ENCODE measurements at regions not wholly inside any gene's neighbourhood (a gene's known extent, or its start where the extent isn't known, plus 50 kb on each side); places are given as distances from the start of the nearest gene placed in this dataset.

DNA sequence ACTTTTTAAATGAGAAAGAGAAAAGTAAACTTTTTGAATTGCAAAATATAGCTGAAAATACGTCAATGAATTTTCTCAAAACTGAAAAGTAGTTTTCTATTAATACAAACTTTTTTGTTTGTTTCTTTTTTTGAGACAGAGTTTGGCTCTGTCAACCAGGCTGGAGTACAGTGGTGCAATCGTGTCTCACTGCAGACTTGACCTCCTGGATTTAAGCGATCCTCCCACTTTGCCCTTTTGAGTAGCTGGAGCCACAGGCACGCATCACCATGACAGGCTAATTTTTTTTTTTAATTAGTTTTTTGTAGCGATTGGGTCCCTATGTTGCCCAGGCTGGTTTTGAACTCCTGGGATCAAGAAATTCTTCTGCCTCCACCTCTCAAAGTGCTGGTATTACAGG lies 610.4 kb downstream of the ELAVL2 start:
- no peak for DNase-seq

DNA sequence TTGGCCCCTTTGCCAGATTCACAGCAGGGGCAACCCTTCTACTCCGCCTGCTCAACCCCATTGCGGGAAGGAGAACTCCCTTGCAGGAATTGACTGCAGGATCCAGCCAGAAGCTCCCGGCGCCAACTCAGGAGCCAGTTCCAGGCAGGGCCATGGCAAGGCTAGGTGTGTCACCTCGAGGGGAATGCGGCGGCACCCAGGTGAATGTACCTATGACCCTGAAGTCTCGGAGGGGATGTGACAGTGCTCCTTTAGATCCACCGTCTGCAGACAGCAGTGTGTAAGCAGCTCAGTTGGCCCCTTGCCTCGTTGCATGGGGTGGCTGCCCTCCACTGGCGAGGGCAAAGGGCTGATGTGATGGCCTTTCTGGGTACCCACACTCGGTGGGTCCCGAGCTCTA lies 606.6 kb downstream of the ELAVL2 start:
- no peak for DNase-seq

DNA sequence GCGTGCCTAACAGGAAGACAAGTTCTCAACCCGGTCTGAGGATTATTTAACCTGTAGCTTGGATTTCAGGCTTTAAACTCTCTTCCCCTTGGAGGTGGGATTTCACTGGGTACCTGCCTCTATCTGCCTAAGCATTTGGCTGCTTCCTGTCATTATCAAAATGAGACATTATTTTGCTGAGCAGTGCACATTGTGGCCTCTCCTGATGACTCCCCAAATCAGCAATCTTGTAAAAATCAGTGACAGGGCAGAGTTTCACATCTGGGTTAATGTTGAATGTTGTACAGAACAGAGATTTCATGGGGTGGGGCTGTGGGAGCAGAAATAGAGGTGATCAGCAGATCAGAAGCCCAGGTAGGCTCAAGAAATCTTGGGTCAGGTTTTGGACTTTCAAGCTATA lies 605.9 kb downstream of the ELAVL2 start:
- no peak for DNase-seq

DNA sequence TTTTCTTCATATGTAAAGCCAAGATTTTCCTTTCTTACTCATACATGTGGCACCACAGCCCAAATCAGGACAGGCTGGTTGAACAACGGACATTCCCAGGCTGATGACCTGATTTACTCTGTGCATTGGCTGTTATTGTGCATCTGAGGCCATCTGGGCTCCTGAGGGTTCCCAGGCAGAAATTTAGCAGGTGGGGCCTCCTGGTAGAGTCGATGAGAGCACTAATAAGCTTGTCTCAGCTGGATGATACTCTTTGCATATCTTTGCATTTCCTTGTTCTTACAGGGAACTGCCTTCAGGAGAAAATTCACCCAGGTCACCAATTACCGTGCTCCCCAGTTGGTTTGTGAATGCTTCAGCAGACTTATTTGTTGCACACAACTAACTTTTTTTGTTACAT lies 605.1 kb downstream of the ELAVL2 start:
- no peak for DNase-seq

DNA sequence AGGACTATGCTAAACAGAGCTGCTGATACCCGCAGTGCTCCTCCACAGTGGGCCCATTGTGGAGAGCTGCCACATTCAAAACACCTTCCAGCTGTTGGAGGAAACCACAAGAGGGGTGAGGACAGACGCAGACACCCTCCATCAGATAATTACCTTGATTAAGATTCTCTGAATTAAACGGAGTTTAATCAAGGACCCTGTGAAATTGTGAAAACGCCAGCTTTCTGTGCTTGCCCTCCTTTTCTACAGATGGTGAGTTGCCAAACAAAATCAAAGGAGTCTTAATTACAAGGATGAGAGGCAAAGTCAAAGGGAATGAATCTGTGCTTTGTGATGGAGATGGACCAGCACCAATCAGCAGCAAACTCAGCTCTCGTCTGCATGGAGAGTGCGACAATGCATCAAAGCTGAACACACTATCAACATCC lies 596.1 kb downstream of the ELAVL2 start:
- DNase-seq, result no peak

DNA sequence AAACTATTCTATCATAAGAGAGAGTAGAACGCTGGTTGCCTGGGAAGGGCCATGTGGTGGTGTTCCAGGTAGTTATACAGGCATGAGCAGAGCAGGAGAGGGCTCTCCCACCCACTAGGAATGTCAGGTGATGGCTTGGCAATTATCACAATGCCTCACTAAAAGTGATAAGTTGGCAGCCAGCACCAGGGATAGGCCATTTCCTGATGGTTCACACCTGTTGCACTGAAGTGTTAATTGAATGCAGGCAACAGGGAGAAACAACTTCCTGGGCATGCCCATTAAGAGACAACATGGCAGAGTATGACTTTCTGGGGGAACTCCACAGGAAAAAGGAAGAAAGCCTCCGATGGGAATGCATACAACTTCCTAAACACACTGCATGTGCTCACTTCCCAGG lies 593.2 kb downstream of the ELAVL2 start:
- DNase-seq, result no peak

DNA sequence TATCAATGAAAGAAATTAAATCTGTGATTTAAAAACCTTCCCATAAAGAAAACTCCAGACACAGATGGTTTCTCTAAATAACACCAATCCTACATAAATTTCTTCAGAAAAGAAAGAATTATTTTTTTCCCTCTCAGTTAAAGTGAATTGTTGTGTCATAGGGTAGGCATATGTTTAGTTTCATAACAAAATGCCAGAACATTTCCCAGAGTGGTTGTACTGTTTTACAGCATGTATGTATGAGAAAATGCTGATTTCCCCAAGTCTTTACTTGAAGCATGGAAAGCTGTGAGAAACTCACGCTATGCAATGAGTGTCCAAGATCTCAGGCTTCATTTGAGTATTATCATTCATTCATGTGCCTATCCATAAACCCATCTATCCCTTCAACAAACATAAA lies 582.5 kb downstream of the ELAVL2 start:
- DNase-seq, result no peak

DNA sequence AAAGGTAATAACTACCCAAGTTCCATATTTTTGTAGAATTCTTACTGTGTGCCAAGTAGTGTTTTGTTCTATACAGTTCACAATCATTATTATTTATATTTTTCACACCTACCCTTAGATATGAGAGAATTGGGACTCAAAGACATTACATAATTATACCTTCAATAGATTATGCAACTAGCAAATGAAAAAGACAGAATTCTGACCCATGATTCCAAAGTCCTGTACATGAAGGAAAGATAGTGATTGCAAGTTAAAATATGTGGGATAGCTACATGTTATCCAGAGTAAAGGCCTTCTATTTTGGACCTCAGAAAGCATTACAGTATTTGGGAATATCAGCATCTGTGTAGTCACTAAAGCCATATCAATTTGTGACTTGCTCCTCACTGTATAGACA lies 581.0 kb downstream of the ELAVL2 start:
- DNase-seq, result no peak

DNA sequence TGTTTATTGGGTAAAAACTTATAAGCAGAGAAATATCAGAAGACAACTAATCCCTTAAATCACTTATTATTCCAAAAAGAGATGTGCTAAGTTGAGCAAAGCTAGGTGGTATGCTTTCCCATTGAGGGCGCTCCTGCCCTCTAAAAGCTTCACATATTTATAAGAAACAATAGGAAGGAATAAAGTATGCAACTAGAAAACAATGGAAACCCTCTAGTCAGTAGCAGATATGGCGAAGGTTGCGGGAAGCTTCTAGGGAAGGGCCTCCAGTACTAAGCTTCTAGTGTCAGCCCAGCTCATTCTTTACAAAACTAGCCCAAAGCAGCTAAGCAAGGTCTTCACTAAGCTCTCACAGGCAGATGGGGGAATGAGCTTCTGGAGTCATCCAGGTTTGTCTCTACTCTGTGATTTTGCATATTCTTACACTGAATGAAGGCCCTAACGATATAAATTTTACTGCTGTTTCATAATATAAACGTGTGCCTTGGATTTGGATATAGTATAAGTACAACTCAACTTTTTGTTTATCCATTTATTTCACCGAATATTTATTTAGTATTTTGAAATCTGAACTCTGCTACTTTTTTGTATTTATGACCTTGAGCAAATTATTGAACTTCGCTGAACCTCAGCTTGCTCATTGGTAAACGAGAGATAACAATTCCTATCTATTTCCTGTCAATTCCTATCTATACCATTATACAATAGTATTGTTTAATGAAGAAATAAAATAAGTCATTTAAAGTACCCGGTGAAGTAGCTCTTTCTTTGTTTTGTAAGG lies 571.4 kb downstream of the ELAVL2 start:
- no peak for DNase-seq

DNA sequence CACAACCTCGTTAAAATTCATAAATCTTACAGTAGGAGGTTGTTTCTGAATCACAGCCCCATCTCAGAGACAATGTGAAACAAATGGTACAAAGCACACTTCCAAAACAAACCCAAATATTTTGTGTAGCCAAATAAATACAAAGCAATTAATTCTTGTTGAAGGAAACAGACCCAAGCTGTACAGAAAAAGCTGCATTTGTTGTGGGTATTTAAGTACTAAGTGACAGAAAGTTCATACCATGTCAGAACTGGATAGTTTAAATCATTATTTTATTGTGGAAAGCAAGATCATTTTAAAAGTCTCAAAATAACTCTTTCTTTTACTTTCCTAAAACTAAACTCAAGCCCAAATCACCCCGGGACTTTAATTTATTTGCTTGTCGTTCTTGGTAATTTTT lies 570.7 kb downstream of the ELAVL2 start:
- DNase-seq, result no peak

DNA sequence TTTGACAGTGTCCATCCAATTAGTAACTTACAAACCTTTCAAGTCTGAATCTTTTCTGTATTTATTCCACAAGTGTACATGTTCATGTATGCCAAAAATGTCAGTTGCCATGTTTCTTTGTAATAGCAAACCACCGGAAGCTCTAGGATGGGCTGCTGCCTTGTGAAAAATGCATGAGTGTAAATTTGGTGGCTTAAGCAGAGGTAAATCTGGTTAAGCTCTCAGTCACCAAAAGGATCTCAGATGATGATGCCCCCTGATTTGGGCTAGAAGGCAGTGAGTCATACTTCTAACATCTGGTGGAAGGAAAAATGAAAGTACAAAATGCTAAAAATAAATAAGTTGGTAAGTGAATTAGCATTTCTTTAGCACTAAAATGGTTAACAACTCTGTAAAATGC lies 567.5 kb downstream of the ELAVL2 start:
- DNase-seq, result no peak

DNA sequence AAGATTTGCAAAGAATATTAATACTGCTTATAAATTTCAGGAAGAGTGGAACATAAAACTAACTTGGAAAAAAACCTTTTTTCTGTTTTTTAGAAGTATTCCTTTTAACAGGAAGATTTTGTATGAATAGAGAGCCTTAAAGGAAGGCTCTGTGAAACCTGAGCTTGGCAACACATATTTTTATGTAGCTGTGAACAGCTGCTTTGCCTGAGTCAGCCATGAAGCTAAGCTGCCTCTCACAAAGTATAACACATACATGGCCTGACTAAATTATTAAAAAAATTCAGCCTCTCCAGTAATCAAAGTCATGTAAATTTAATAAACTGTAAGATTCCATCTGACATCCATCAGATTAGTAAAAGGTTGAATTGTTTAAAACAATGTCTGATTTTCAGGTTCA lies 547.5 kb downstream of the ELAVL2 start:
- DNase-seq, result no peak

DNA sequence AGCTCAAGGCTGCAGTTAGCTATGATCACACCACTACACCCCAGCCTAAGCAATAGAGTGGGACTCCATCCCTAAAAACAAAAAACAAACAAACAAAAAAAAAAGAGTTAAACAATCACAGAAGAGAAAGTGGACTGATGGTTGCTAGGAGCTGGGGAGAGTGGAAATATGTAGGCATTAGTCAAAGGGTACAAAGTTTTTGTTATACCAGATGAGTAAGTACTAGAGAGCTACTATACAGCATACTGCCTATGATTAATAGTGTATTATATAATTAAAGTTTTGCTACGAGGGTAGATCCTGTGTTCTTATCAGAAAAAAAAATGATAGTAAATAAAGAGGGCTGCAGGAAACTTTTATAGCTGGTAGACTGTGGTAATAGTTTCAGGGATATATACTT lies 538.6 kb downstream of the ELAVL2 start:
- no peak for DNase-seq

DNA sequence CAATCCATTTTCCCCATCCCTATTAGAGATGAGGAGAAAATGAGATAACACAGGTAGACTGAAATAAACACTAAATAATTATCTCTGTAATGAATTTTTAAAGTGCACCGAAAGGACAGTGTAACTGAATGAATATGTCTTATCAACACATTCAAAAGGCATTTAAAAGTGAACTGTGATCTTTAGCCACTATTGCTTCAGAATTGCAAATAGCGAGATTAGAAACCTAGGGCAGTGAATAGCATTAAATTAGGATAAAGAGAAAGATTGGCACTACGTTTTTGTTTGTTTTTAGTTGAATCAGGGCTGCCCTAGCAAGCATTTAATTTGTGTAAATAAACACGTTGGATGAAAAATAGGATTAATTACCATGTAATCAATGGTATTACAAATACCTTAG lies 537.5 kb downstream of the ELAVL2 start:
- DNase-seq, result no peak

DNA sequence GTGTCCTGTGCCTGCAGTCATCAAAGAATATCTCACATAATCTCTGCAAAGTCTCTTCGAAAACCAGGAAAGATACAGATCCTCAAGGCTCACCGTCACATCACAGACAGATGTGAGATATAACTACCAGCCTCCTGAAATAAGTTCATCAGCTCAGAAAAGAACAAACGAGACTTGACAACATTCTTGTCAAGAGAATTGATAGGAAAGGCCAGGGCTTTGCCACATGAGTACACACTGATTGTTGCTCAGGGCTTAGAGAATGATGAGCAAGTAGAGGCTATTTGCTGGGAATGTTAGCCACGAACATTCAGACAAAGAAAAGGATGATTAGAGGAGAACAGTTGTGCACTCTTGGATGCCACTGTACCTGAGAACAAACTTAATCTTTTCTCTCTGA lies 535.1 kb downstream of the ELAVL2 start:
- DNase-seq, result no peak

DNA sequence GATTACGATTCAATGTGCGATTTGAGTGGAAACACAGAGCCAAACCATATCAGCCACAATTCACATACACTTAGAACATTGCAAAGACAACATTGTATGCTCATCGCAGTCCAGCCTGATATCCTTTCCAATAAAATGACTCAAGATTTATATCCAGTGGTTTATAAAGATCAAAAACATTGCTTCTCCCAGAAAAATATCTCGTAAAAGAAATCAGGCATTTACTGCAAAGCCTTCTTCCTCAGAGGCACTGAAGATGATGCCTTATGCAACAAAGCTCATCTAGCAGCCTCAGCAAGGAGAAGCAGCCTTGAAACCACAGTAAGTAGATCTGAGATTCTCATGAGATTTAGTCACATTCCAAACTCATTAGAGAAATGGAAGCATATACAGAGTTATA lies 523.8 kb downstream of the ELAVL2 start:
- DNase-seq, result no peak

DNA sequence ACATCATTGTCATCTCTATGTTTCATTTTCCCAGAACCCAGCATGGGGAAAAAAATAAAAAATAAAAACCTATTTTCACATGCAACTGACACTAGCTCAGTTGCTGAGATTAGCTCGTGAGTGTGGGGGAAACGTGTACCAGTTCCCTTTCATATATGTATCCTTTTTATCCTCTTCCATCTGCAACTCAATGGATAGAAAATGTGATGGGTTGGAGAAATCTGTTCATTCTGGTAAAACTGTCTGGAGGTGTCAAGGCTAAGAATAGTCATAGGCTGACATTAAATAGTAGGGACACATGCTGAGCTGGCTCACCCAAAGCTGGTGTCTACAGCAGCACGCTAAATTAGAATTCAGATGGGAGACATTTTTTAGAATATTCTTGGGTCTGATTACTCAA lies 519.3 kb downstream of the ELAVL2 start:
- no peak for DNase-seq

DNA sequence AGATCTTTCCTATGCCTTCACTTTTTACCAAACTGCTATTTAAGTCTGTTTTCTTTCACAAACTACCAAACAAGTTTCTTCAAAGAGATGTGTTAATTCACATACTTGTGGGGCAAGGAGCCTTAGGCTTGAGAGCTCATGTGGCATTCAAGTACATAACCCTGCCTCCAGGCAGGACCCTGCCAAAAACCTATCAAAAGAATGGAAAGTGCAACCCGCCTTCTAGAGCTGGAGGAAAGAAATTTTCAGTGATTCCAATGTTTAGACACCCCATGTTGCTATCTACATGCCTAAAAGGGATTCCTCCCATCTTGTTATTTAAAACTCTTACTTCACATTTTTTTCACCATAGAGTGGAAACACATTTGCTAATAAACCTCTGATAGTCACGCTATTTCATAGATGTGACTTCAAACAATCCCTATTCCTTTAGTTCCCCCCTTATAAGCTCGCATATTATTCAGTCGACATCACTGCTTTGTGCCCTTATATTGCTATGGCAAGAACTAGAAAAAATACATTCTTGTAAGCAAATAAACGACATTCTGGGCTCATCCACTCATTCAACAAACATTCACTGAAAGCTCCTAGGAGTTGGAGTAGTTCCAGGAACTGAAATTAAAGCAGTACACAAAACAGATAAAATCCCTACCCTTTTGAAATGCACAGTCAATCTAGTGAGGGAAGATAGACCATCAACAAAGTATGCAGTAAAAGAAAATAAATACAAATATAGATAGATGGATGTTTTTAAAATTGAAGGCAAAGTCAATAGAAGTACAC lies 518.1 kb downstream of the ELAVL2 start:
- no peak for DNase-seq

DNA sequence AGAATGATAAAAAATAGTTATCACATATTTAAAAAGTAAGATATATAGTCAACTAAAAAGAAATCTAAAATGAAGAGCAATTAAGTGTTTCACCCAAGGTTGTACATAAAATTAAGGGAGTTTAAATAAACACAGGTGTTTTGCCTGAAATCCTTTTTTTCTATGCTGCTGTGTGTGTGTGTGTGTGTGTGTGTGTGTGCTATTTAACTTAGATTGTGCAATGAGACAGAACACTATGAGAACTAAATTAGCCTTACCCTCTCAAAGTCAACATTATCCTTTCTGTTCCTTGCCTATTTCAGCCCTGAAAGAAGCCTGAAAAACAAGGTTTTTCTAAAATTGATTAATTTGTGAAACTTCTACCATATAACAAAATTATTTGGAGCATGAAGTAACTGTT lies 516.2 kb downstream of the ELAVL2 start:
- no peak for DNase-seq

DNA sequence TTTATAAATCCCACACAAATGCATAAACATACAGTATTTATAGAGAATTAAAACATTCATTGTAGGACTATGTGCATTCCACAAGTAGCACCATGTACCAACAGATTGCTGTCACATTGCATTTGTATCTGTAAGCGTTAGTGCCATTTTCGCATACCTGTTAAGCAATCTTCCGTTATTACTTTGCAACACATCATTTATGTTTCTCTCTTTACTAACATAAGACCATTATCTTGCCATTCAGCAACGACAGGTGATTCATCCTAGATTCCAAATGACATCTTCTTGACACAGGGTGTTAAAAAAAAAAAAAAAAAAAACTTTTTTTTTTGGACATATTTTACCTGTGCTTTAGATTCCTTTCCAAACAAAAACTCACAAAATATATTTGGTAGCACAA lies 511.8 kb downstream of the ELAVL2 start:
- DNase-seq, result no peak

DNA sequence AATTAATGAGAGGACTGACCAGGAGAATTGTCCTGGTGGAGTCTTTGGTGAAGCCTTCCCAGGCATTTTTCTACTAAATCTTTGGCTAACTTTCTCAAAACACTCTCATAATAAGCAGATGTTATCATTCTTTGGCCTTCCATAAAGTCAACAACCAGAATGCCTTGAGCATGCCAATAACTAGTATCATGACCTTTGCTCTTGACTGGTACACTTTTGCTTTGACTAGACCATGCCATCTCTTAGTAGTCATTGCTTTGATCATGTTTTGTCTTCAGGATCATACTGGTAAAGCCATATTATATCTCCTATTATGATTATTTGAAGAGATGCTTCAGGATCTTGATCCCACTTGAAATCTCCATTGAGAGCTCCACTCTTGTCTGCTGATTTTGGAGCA lies 506.9 kb downstream of the ELAVL2 start:
- no peak for DNase-seq

DNA sequence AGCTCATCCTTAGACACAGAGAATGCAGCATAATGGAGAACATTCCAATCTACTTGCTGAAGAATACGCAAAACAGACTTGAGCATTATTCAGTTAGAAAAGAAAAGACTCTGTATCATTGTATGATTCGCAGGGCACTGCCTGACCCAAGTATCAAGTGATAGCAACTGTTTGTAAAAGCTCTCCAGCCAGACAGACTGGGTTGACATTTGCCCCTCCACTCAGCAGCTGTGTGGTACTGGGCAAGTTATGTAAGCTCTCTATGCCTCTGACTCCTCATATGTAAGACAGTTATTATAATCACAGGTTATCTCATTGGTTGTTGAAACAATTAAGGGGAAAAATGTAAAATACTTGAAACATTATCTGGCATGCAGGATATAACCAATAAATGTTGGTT lies 505.0 kb downstream of the ELAVL2 start:
- no peak for DNase-seq

DNA sequence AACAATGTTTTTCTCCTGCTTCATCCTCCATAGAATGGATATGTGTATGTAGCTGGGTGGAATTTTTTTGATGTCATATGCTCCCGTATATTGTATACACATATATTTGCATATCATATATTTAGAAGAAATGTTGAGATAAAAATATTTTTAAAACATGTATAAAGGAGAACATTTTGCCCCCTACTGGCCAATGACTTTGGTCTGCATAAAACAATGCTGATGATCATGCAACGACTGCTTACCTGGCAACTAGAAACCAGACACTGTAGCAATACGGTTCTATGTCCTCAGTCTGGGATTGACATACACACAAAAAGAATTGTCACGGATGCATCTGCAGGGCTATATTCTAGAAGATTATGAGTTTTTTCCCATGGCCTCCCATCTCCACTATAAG lies 503.6 kb downstream of the ELAVL2 start:
- DNase-seq, result no peak

DNA sequence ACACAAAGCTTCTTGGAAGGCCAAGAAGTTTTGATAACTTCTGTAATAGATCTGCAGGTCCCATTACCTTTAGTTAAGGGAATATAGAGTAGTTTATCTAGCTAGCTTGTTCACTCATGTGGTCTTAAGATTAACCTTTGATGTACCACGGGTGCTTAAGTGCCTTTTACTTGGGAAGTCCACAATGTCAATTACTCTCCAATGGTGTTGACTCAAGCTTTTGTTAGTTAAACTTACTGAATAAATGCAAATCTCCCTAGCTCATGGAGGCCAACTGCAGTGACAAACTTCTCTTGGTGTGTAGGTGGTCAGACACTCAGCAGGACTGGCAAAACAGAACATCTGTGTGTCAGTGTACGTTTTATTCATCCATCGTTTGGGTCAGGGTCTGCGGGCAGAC lies 501.5 kb downstream of the ELAVL2 start:
- DNase-seq, result no peak

DNA sequence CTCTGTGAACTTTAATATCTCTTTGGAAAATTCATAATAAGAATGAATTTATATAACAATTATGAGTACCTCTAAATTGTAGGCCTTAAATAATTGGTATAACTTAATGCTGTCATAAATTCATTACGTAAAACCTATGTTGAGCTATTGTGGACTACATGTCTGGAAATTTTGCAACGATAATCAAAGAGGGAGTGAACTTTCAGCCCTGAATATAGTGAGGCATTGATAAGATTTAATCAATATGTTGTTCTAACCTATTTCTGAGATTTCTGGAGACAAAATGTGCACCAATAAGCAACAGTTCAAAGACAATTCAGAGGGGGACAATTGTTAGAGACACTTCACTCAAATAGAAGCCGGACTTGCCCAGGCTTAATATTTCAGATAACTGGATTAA lies 499.4 kb downstream of the ELAVL2 start:
- DNase-seq, result no peak

Data from activated CD4-positive, alpha-beta T cell treated with anti-CD3 and anti-CD28 coated beads, Interleukin-10, Interleukin-2, amounts not matched to agents 100 ng/mL and 50 ng/mL, durations not matched to agents 16 hours and 8 hours (primary cell).